Transverse colon (tissue), 4 donors: ENCODE measurements at regions not wholly inside any gene's neighbourhood (a gene's known extent, or its start where the extent isn't known, plus 50 kb on each side); places are given as distances from the start of the nearest gene placed in this dataset.

Experiments used
- DNase-seq: peaks from one replicate; pipeline ENCODE4 v3.0.0-alpha.2; 2019
- H3K27ac ChIP-seq, 4 donors: fragments of 200-600 bp; sonication (generic); 2 replicates each; pipeline ENCODE4 v1.5.1; 2016 to 2018; ENCODE audit warnings: inconsistent platforms in 4 of 4
- H3K27me3 ChIP-seq: fragments of 200-600 bp; sonication (generic); 2 replicates; pipeline ENCODE4 v1.5.1; 2017; ENCODE audit warnings: inconsistent platforms
- H3K36me3 ChIP-seq, 4 donors: fragments of 200-600 bp; sonication (generic); 2 replicates each; pipeline ENCODE4 v1.5.1; 2017 to 2019; ENCODE audit warnings: inconsistent platforms in 4 of 4
- H3K4me1 ChIP-seq, 4 donors: fragments of 200-600 bp; sonication (generic); 2 replicates each; pipeline ENCODE4 v1.5.1; 2017 to 2020; ENCODE audit warnings: inconsistent platforms in 4 of 4
- H3K4me3 ChIP-seq, 4 donors: fragments of 200-600 bp; sonication (generic); 1 replicate in 1 of 4; 2 replicates in 3 of 4; pipeline versions ENCODE4 v1.5.1 to v1.6.1; 2017 to 2019; ENCODE audit warnings: inconsistent platforms in 4 of 4
- H3K9me3 ChIP-seq, 2 donors: fragments of 200-600 bp; sonication (generic); 2 replicates each; pipeline ENCODE4 v1.5.1; 2017 to 2019; ENCODE audit warnings: inconsistent platforms in 2 of 2
- EP300 ChIP-seq: sonication (generic); formaldehyde crosslinking; IDR thresholded peaks from one replicate; pipeline ENCODE4 v1.6.1; 2017; ENCODE audit warnings: antibody characterized with exemption, low read depth
- POLR2A ChIP-seq: fragments of 450-650 bp; IDR thresholded peaks from one replicate; pipeline ENCODE4 v1.6.1; 2016; ENCODE audit warnings: antibody characterized with exemption, mild to moderate bottlenecking, moderate library complexity
- POLR2AphosphoS5 ChIP-seq, 3 donors: sonication (generic); formaldehyde crosslinking; IDR thresholded peaks; one replicate each; pipeline ENCODE4 v1.6.1; 2016; ENCODE audit warnings: antibody characterized with exemption in 3 of 3
- WGBS, 2 donors: methylation state at CpG; one replicate each; pipeline ENCODE4 v1.1.5; 2018; ENCODE audit warnings: low coverage in 1 of 2; 5-methylcytosine and 5-hydroxymethylcytosine counted together
- in situ Hi-C, 4 donors: fragments of 200-750 bp; cut with MboI; loops; one replicate each; pipeline versions ENCODE4 v1.15.0 to v1.15.1; 2017; ENCODE audit warnings: low sequenced_read_pairs in 3 of 4, low pct_ligation_motif_present in 1 of 4, low pct_unique_long_range_greater_than_20kb in 1 of 4
- intact Hi-C: fragments of 100-400 bp; cut with DNase I; formaldehyde crosslinking; loops from one replicate; pipeline ENCODE4 v1.15.1; 2023; ENCODE audit warnings: low total_unique reads
- TF ChIP-seq, protein P1 (sequence below), 5 experiments: fragments of 200-600 bp in 3 of 5; fragments of 450-650 bp in 2 of 5; sonication (generic) in 3 of 5; IDR thresholded peaks; 1 replicate in 2 of 5; 2 replicates in 3 of 5; pipeline ENCODE4 v1.5.1; 2016 to 2017; ENCODE audit warnings: antibody characterized with exemption in 5 of 5, inconsistent platforms in 3 of 5, mild to moderate bottlenecking in 2 of 5, moderate library complexity in 1 of 5

DNA sequence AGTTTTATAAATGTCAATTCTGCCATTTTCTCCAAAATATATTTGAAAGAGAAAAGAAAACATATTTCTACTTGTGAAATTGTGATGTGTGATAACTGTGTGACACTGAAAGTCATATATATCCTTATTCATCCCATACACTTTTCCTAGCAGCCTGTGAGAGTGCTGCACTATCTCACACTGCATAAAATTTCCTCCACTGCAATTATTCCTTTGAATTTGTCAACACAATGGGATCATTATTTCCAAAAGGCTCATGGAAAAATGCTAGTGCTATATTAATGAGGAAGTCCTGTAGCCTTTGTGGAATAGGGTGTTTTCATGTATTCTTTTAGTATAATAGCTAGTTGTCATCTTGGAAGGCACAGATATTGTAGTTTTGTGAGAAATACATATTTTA is 504.1 kb downstream of the RPL10L start:
- H3K9me3 ChIP-seq = no peaks in the 10 kb centered on the region
- no peaks in the 10 kb centered on the region for H3K4me1 ChIP-seq
- H3K27ac ChIP-seq = no peak overlapping the region
- intact Hi-C loops (no loop called here), in situ Hi-C loops (no loop called here)
- H3K4me3 ChIP-seq = no peak overlapping the region
- no peak for DNase-seq
- H3K27me3 ChIP-seq = no peaks in the 10 kb centered on the region
- TF ChIP-seq, protein P1, sequence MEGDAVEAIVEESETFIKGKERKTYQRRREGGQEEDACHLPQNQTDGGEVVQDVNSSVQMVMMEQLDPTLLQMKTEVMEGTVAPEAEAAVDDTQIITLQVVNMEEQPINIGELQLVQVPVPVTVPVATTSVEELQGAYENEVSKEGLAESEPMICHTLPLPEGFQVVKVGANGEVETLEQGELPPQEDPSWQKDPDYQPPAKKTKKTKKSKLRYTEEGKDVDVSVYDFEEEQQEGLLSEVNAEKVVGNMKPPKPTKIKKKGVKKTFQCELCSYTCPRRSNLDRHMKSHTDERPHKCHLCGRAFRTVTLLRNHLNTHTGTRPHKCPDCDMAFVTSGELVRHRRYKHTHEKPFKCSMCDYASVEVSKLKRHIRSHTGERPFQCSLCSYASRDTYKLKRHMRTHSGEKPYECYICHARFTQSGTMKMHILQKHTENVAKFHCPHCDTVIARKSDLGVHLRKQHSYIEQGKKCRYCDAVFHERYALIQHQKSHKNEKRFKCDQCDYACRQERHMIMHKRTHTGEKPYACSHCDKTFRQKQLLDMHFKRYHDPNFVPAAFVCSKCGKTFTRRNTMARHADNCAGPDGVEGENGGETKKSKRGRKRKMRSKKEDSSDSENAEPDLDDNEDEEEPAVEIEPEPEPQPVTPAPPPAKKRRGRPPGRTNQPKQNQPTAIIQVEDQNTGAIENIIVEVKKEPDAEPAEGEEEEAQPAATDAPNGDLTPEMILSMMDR (IDR thresholded peaks at IDR 0.05) = no peak
- TF ChIP-seq EP300 (no peak), POLR2A (no peak), POLR2AphosphoS5 (IDR thresholded peaks at IDR 0.05) (no peak)
- H3K36me3 ChIP-seq = no peaks in the 10 kb centered on the region

DNA sequence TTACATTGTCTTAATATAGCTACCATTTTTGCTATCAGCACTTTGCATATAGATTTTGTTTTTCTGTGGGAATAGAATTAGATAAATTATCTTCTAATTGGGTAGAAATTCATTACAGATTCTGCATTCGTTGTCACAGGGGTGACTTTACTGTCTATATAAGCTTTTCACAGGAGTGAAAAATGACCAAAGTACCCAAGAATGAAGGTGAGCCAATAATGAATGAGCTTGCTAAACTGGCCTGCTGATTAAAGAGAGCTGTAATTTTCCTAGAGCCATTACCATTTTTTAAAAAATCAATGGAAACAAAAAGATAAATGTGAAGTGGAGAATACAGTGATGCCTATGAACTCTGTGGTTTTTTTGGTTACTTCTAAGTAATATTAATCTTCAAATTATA is 504.6 kb downstream of the RPL10L start:
- no peaks in the 10 kb centered on the region for H3K36me3 ChIP-seq
- in situ Hi-C loops = no loop called here
- no peaks in the 10 kb centered on the region for H3K4me1 ChIP-seq
- no peaks in the 10 kb centered on the region for H3K27me3 ChIP-seq
- no peak for DNase-seq
- TF ChIP-seq, protein P1 (IDR thresholded peaks at IDR 0.05) = no peak
- TF ChIP-seq POLR2AphosphoS5 (IDR thresholded peaks at IDR 0.05) (no peak), POLR2A (no peak), EP300 (no peak)
- no peak overlapping the region for H3K4me3 ChIP-seq
- intact Hi-C loops = no loop called here
- WGBS, 2 donors = 67 to 73% methylated on average over 1 of the region's 1 CpG
- no peak overlapping the region for H3K27ac ChIP-seq
- H3K9me3 ChIP-seq = no peaks in the 10 kb centered on the region

DNA sequence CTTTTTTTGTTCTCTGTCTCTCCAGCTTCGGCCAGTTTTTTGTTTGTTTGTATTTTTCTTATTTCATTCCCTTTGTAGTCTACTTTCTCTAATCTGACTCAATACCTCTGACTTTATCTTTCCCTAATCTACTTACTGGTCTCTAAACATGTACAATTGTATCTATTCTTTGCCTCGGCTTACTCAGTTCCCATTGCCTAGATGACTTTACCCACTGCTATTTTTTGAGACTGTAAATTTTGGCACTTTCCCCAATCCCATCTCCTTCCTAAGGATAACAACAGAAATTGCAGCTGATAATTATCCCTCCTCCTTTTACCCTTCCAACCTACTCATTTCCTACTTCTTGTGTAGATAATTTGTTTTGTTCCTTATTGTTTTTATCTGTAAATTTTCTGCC is 511.1 kb downstream of the RPL10L start:
- Histone ChIP-seq H3K9me3 (no peaks in the 10 kb centered on the region), H3K4me3 (no peak overlapping the region), H3K36me3 (no peaks in the 10 kb centered on the region), H3K27ac (no peak overlapping the region), H3K27me3 (no peaks in the 10 kb centered on the region), H3K4me1 (no peaks in the 10 kb centered on the region)
- in situ Hi-C loops = no loop called here
- WGBS, 2 donors = 64 to 73% methylated on average over 2 of the region's 2 CpGs
- intact Hi-C loops = no loop called here
- TF ChIP-seq EP300 (no peak), POLR2AphosphoS5 (IDR thresholded peaks at IDR 0.05) (no peak), POLR2A (no peak)
- TF ChIP-seq, protein P1 (IDR thresholded peaks at IDR 0.05) = no peak
- DNase-seq = no peak

DNA sequence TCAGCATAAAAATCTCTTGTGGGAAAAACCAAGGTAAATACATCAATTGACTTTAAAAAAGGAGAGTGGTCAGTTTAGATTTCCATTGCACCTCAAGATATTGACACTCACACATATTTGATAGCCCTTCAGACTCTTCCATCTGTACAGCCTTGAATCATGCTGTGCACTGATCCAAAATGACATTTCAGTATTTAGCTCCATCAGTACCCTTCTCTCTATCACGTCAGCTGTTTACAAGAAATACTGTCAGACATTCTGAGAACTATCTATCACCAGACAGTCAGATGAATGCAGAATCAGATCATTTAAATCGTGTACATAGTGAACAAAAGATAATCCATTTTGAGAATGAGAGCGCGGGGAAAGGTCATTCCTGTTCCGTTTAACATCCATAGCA is 511.9 kb downstream of the RPL10L start:
- no peak for TF ChIP-seq POLR2AphosphoS5 (IDR thresholded peaks at IDR 0.05)
- TF ChIP-seq EP300 = no peak
- no peak for TF ChIP-seq POLR2A
- TF ChIP-seq, protein P1 (IDR thresholded peaks at IDR 0.05) = no peak
- Histone ChIP-seq H3K4me1 (no peaks in the 10 kb centered on the region), H3K27ac (no peak overlapping the region), H3K4me3 (no peak overlapping the region), H3K27me3 (no peaks in the 10 kb centered on the region), H3K36me3 (no peaks in the 10 kb centered on the region), H3K9me3 (no peaks in the 10 kb centered on the region)
- in situ Hi-C loops = no loop called here
- intact Hi-C loops = no loop called here
- 75 to 79% methylated on average over 5 of the region's 5 CpGs for WGBS, 2 donors
- DNase-seq = no peak
